K562 (cell line): ENCODE measurements at regions not wholly inside any gene's neighbourhood (a gene's known extent, or its start where the extent isn't known, plus 50 kb on each side); places are given as distances from the start of the nearest gene placed in this dataset.

Experiments
- ATAC-seq: fragments of 200-7000 bp; cut with Tn5 transposase; 3 replicates; pipeline ENCODE4 v1.9.1; 2020; ENCODE audit warnings: moderate library complexity
- BruUV-seq: library from RNA; stranded (reverse); fragments of 400-500 nt; replicated peaks from 2 replicates; lab custom pipeline; 2021; lab: Mats Ljungman, UMichigan
- CTCF ChIA-PET: fragments of 300-600 bp; formaldehyde crosslinking; extraction: SDS; loops from one replicate; lab custom pipeline; 2021; ENCODE audit warnings: low intra/inter-chr PET ratio; lab: Yijun Ruan, JAX
- POLR2A ChIA-PET: fragments of 300-600, 350-650 bp; sonication (Branson Sonifier 250); formaldehyde crosslinking; extraction: SDS; loops from one replicate; lab custom pipeline; 2021; ENCODE audit warnings: antibody characterized with exemption, inconsistent platforms; lab: Yijun Ruan, JAX
- DNase-seq, 4 experiments: peaks; one replicate each; pipeline versions ENCODE4 v3.0.0 to v3.0.0-alpha.2; 2011 to 2018; ENCODE audit warnings: low spot score in 3 of 4, mixed read lengths in 3 of 4; ENCODE audit errors: extremely low read depth in 1 of 4
- FAIRE-seq: peaks from 2 replicates; lab custom pipeline; 2011; peaks lifted over from hg19 to GRCh38; lab: Jason Lieb, UNC
- H2AFZ ChIP-seq: 2 replicates; pipeline ENCODE4 v1.6.0; 2011; ENCODE audit warnings: low read depth, low read length, control low read depth, inconsistent platforms
- H3K27ac ChIP-seq: fragments of 200-600 bp; 3 replicates; pipeline ENCODE4 v1.8.0; 2011; ENCODE audit warnings: low read depth, mild to moderate bottlenecking, control low read depth, inconsistent platforms, low read length, moderate library complexity, mixed read lengths; ENCODE audit errors: extremely low read depth
- H3K27me3 ChIP-seq, 2 experiments: fragments of 300-600 bp in 1 of 2; 2 replicates in 1 of 2; 3 replicates in 1 of 2; pipeline versions ENCODE4 v1.6.0 to v1.8.0; 2011; ENCODE audit warnings: inconsistent platforms in 2 of 2, low read length in 2 of 2, mild to moderate bottlenecking in 1 of 2, mixed read lengths in 1 of 2, moderate library complexity in 1 of 2; ENCODE audit not compliant: control insufficient read depth in 2 of 2, insufficient read depth in 2 of 2
- H3K36me3 ChIP-seq: fragments of 300-600 bp; 3 replicates; pipeline ENCODE4 v1.8.0; 2011; ENCODE audit warnings: mild to moderate bottlenecking, low read length, inconsistent platforms; ENCODE audit not compliant: control insufficient read depth, insufficient read depth
- H3K4me1 ChIP-seq, 2 experiments: fragments of 200-600 bp in 1 of 2; replicated peaks in 1 of 2; 2 replicates in 1 of 2; 3 replicates in 1 of 2; pipeline versions ENCODE4 v1.5.1 to v1.8.0; 2011; ENCODE audit warnings: inconsistent platforms in 2 of 2, low read length in 2 of 2, mild to moderate bottlenecking in 1 of 2, mixed read lengths in 1 of 2, moderate library complexity in 1 of 2; ENCODE audit not compliant: control insufficient read depth in 2 of 2, insufficient read depth in 2 of 2
- H3K4me2 ChIP-seq: 2 replicates; pipeline ENCODE4 v1.6.1; 2011; ENCODE audit warnings: low read length, control low read depth, inconsistent platforms, mixed read lengths; ENCODE audit not compliant: insufficient read depth
- H3K4me3 ChIP-seq: fragments of 200-600 bp; sonication (generic), shearing (Covaris generic); 2 replicates; pipeline ENCODE4 v1.5.1; 2016; ENCODE audit warnings: control low read depth, inconsistent platforms
- H3K79me2 ChIP-seq: fragments of 200-600 bp; 3 replicates; pipeline ENCODE4 v1.8.0; 2011; ENCODE audit warnings: low read length, inconsistent platforms; ENCODE audit not compliant: control insufficient read depth, insufficient read depth
- H3K9ac ChIP-seq, 2 experiments: 2 replicates each; pipeline versions ENCODE4 v1.6.0 to v1.6.1; 2011; ENCODE audit warnings: low read depth in 2 of 2, low read length in 2 of 2, control low read depth in 1 of 2, inconsistent platforms in 1 of 2, mild to moderate bottlenecking in 1 of 2, mixed read lengths in 1 of 2; ENCODE audit not compliant: insufficient read depth in 1 of 2
- H3K9me1 ChIP-seq: one replicate; pipeline ENCODE4 v1.6.0; 2011; ENCODE audit warnings: inconsistent platforms, mild to moderate bottlenecking, low read length, moderate library complexity; ENCODE audit not compliant: control insufficient read depth, insufficient read depth
- H3K9me3 ChIP-seq: replicated peaks from 2 replicates; pipeline ENCODE4 v1.5.1; 2011; ENCODE audit warnings: low read depth, low read length, inconsistent platforms; ENCODE audit not compliant: control insufficient read depth, insufficient read depth
- H4K20me1 ChIP-seq: replicated peaks from 2 replicates; pipeline ENCODE4 v1.6.1; 2011; ENCODE audit warnings: low read length, inconsistent platforms, mixed read lengths; ENCODE audit not compliant: control insufficient read depth, insufficient read depth
- ERF ChIP-seq: fragments of 450-650 bp; formaldehyde crosslinking; IDR thresholded peaks from 2 replicates; pipeline ENCODE4 v1.4.0; 2020; ENCODE audit warnings: mild to moderate bottlenecking, mixed read lengths
- ETV6 ChIP-seq, 3 experiments: fragments of 150-350 bp in 1 of 3; sonication (generic) in 1 of 3; formaldehyde crosslinking in 1 of 3; IDR thresholded peaks; 2 replicates each; pipeline versions ENCODE4 v1.6.1 to v1.8.0; 2014 to 2022; ENCODE audit warnings: borderline replicate concordance in 2 of 3, low read depth in 2 of 3, antibody characterized with exemption in 1 of 3, low read length in 1 of 3, mild to moderate bottlenecking in 1 of 3, missing genetic modification reagents in 1 of 3
- FOXJ2 ChIP-seq: fragments of 200-800 bp; sonication (Bioruptor generic); IDR thresholded peaks from 2 replicates; pipeline ENCODE4 v1.6.1; 2016; ENCODE audit warnings: missing genetic modification characterization, missing compliant biosample characterization
- GTF3C2 ChIP-seq: IDR thresholded peaks from 3 replicates; pipeline ENCODE4 v1.6.1; 2011; ENCODE audit warnings: borderline replicate concordance, mild to moderate bottlenecking, moderate library complexity; ENCODE audit not compliant: insufficient read length; ENCODE audit errors: extremely low read depth
- HNRNPLL ChIP-seq: fragments of 200-400 bp; formaldehyde crosslinking; IDR thresholded peaks from 2 replicates; pipeline ENCODE4 v1.6.1; 2017; ENCODE audit warnings: low read length, low read depth, mild to moderate bottlenecking; ENCODE audit not compliant: poor library complexity, severe bottlenecking
- PHF21A ChIP-seq: fragments of 450-650 bp; IDR thresholded peaks from 2 replicates; pipeline ENCODE4 v1.6.1; 2017; ENCODE audit warnings: low read depth, borderline replicate concordance
- RBM39 ChIP-seq: fragments of 200-400 bp; formaldehyde crosslinking; optimal IDR thresholded peaks from 2 replicates; pipeline ENCODE3; 2018; ENCODE audit warnings: low read depth, low read length
- ZNF318 ChIP-seq, 2 experiments: fragments of 450-650 bp; IDR thresholded peaks; 2 replicates each; pipeline ENCODE4 v1.6.1; 2016; ENCODE audit warnings: mild to moderate bottlenecking in 2 of 2, borderline replicate concordance in 1 of 2, low read depth in 1 of 2, moderate library complexity in 1 of 2
- WGBS: fragments of 100-300 bp; shearing (Covaris generic); methylation state at CpG from one replicate; pipeline ENCODE4 v1.1.6; 2016; ENCODE audit warnings: low coverage, mixed read lengths; ENCODE audit not compliant: insufficient coverage; ENCODE audit errors: missing lambda C conversion rate; 5-methylcytosine and 5-hydroxymethylcytosine counted together
- in situ Hi-C: fragments of 300-500 bp; cut with MboI; formaldehyde crosslinking; loops from 4 replicates; pipeline ENCODE4 v1.15.0; 2018; ENCODE audit warnings: inconsistent platforms, mixed read lengths
- intact Hi-C: fragments of 100-400 bp; cut with micrococcal nuclease; formaldehyde crosslinking; loops from 2 replicates; pipeline ENCODE4 v1.14.2; 2022
- TF ChIP-seq, protein P1 (sequence below): fragments of 250-450 bp; sonication (Bioruptor Pico); IDR thresholded peaks from 2 replicates; pipeline ENCODE4 v1.5.1; 2021; ENCODE audit warnings: mild to moderate bottlenecking

DNA sequence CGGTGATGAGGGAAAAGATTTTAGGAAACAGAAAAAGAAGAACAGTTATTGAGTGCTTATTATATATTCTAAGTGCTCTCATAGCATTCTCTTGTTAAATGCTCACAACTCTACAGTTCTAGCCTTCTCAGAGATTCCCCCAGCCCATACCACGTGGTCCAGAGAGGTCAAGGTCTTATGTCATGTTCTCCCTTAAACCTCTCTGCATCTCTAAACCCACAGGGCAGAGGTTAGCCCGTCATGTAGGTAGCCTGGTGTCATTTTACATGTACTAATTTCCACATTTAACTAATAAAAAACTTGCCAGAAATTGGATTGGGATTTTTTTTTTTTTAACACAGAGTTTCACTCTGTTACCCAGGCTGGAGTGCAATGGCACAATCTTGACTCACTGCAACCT is 178.0 kb downstream of the CEMIP2 start:
- no peak overlapping the region for H3K9ac ChIP-seq
- BruUV-seq, result no TSS peak
- no peaks in the 10 kb centered on the region for H3K4me1 ChIP-seq
- H3K27ac ChIP-seq, result no peak overlapping the region
- FAIRE-seq (no peak), ATAC-seq (no peak), DNase-seq (no peak)
- H3K9me3 ChIP-seq, result no peaks in the 10 kb centered on the region
- POLR2A ChIA-PET, result no interaction called here
- no peaks in the 10 kb centered on the region for H3K36me3 ChIP-seq
- intact Hi-C loops (no loop called here), in situ Hi-C loops (no loop called here)
- WGBS, result 0% methylated on average over 3 of the region's 3 CpGs
- peaks cover 0 to 5% of the 10 kb centered on the region in 2 experiments; a peak in 1 of 5 replicates for H3K27me3 ChIP-seq
- H3K4me2 ChIP-seq, result no peak overlapping the region
- H4K20me1 ChIP-seq, result no peaks in the 10 kb centered on the region
- H2AFZ ChIP-seq, result no peak overlapping the region
- CTCF ChIA-PET, result no interaction called here
- no peaks in the 10 kb centered on the region for H3K79me2 ChIP-seq
- no peaks in the 10 kb centered on the region for H3K9me1 ChIP-seq
- H3K4me3 ChIP-seq, result no peak overlapping the region
- no peak for TF ChIP-seq PHF21A
- no peak for TF ChIP-seq FOXJ2 (tag)
- no peak for TF ChIP-seq HNRNPLL
- no peak for TF ChIP-seq RBM39
- no peak for TF ChIP-seq GTF3C2
- TF ChIP-seq ETV6 (IDR thresholded peaks at IDR 0.05; ENCODE audit: borderline replicate concordance in 1 of 2, low read depth in 2 of 2, low read length in 1 of 2), result no peak
- no peak for TF ChIP-seq ETV6 (CRISPR knock-in tag; IDR thresholded peaks at IDR 0.05; ENCODE audit: borderline replicate concordance)
- TF ChIP-seq ZNF318 (IDR thresholded peaks at IDR 0.05; ENCODE audit: borderline replicate concordance in 1 of 2, low read depth in 1 of 2), result no peak
- TF ChIP-seq ERF (CRISPR knock-in tag), result no peak
- TF ChIP-seq, protein P1, sequence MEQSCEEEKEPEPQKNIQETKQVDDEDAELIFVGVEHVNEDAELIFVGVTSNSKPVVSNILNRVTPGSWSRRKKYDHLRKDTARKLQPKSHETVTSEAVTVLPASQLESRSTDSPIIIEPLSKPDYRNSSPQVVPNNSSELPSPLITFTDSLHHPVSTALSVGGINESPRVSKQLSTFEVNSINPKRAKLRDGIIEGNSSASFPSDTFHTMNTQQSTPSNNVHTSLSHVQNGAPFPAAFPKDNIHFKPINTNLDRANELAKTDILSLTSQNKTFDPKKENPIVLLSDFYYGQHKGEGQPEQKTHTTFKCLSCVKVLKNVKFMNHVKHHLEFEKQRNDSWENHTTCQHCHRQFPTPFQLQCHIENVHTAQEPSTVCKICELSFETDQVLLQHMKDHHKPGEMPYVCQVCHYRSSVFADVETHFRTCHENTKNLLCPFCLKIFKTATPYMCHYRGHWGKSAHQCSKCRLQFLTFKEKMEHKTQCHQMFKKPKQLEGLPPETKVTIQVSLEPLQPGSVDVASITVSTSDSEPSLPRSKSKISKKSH, result no peak
